PC-3 (cell line): ENCODE measurements at regions not wholly inside any gene's neighbourhood (a gene's known extent, or its start where the extent isn't known, plus 50 kb on each side); places are given as distances from the start of the nearest gene placed in this dataset.

Source experiments
- CTCF ChIP-seq: fragments of 300-600 bp; sonication (generic); conservative IDR thresholded peaks from 2 replicates; pipeline ENCODE4 v1.5.1; 2017; ENCODE audit warnings: antibody characterized with exemption, low read depth, mild to moderate bottlenecking, low read length
- EZH2 ChIP-seq: fragments of 300-600 bp; sonication (generic); IDR thresholded peaks from one replicate; pipeline ENCODE4 v1.6.1; 2017; ENCODE audit warnings: antibody characterized with exemption, mild to moderate bottlenecking, low read length; ENCODE audit not compliant: unreplicated experiment
- EZH2phosphoT487 ChIP-seq: fragments of 300-600 bp; sonication (generic); IDR thresholded peaks from 2 replicates; pipeline ENCODE4 v1.6.1; 2018; ENCODE audit warnings: mild to moderate bottlenecking, antibody characterized with exemption, low read length, borderline replicate concordance

GRCh38 chr9:28120626-28121025, 547.3 kb upstream of the C9orf72 start:
- TF ChIP-seq EZH2 (no peak), CTCF (no peak), EZH2phosphoT487 (no peak)
